IPS DF 4.7 (cell line): ENCODE measurements at regions not wholly inside any gene's neighbourhood (a gene's known extent, or its start where the extent isn't known, plus 50 kb on each side); places are given as distances from the start of the nearest gene placed in this dataset.
"Not testable (repeated sequence)": the region's sequence is repeated elsewhere in the genome, so short reads cannot be mapped to it uniquely, and the experiment has no call there.

Experiments used
- DNase-seq: peaks from one replicate; pipeline ENCODE4 v3.0.0-alpha.2; 2013; ENCODE audit warnings: low spot score; ENCODE audit errors: extremely low read depth

DNA sequence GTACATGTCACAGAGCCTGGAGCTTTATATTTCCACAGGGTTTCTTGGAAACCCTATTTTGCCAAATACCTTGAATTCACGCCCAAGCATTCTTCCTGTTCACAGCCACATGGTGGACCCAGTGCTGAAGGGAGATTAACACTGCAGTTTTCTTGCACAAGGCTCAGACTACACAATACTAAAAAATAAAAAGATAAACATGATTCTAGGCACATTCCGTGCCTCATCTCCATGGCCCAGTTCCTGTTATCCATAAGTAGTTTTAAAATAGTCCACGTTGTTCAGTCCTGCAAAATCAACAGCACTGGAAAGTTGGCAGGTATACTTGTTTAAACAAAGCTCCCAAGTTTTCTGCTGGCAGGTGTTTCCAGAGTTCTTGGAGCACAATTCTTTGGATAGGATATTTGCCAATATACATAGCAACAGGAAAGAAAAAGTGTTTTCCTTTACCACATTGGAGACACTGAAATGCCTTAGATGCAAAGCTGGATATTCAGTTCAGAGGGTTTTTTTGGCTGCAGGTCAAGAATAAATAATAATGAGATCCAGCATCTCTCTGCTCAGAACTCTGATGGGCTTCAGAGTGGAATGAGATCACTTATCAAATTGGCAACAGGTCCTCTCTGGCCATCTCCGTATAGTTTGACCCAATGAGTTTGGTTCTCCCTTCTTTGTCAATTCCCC lies 88.1 kb upstream of the TGFBR2 start:
- no peak for DNase-seq

DNA sequence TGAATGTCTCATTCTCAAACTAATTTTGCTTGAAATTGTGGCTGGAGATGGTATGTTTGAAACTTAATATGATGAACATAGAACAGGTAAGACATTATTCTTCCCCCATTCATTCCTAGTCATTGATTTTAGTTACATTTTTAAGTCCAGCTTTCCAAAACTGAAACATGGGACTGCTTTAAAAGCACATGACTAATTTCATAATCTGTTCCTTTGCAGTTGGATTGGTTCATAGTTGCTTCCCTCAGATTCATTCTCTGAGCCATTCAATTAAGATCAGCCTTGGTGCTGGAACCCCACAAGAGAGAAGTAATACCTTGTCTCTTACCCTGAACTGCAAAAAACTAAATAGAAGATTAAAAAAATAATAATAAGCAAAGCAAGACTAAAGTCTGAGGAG lies 87.5 kb upstream of the TGFBR2 start:
- no peak for DNase-seq

DNA sequence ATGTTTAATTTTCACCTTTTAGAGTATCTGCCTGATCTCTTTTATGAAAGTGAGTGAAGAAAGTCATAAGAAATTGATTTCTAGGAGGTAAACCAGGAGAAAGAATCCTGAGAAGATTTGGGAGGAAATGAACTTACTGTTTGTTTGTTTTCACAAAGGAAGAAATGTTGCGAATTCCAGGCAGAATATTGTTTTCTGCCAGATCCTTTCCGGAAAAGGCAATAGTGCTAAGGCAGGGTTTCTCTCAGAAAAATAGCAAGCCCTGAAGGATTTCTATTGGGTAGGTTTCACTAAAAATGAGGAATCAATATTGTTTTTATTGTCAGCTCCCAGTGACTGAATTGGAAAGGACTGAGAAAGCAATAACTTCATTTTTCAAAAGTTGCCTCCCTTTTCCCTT lies 85.7 kb upstream of the TGFBR2 start:
- DNase-seq = no peak

DNA sequence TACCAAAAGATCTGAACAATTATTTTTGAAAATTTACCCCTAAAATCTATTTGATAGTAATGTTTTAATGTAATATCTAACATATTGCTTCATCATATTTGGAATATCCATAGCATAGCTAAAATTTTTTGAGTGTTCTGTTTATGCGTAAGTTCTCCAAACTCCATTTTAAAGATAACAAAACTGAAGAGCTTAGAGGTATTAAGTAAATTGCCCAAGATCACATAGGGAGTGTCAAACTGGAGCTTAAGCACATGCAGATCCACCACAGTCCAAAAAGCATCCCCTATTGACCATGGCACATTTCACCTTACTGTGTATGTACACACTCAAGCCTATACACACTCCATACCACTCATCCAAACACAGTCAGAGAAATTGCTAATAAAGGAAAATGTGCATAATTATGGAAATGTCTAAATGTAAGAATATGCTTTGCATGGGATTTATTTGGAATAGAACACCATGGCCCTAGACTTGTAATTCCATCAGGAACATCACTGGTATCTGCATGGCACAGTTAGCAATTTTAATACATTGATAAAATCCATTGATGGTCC lies 85.2 kb upstream of the TGFBR2 start:
- DNase-seq = no peak

DNA sequence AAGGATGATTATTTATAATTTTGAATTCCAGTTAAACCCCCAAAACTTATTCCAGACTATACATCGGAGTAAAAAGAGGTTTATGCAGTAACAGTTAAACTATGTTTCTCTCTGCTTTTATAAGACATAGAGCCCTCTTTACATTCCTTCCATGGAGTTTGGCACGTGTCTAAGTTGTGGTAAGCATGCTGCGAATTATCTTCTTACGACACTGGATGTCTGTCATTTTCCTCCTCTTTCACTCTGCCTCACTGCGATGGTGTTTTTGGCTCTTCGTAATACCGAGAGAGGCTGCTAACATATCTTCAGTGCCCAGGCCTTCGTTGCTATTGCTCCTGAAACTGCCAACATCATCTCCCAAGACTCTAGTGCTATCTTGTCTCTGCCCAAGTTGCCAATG lies 83.9 kb upstream of the TGFBR2 start:
- no peak for DNase-seq

DNA sequence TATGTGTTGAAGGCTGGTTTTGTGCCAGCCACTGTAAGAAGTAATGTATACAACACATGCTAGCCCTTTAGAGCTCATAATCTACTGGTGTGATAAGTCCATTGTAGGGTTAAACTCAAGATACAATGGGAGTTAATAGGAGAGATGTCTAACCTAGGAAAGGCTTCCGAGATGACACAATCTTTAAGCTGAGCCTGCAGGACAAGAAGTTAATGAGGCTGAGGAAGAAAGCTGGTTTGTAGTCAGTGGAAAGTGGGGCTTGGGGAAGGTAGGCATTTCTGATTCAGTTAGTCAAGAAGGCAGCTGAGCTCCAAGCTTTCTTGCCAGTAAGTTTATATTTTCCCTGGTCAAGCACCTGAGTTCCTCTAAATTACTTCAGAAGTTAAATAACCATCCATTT lies 83.0 kb upstream of the TGFBR2 start:
- no peak for DNase-seq

DNA sequence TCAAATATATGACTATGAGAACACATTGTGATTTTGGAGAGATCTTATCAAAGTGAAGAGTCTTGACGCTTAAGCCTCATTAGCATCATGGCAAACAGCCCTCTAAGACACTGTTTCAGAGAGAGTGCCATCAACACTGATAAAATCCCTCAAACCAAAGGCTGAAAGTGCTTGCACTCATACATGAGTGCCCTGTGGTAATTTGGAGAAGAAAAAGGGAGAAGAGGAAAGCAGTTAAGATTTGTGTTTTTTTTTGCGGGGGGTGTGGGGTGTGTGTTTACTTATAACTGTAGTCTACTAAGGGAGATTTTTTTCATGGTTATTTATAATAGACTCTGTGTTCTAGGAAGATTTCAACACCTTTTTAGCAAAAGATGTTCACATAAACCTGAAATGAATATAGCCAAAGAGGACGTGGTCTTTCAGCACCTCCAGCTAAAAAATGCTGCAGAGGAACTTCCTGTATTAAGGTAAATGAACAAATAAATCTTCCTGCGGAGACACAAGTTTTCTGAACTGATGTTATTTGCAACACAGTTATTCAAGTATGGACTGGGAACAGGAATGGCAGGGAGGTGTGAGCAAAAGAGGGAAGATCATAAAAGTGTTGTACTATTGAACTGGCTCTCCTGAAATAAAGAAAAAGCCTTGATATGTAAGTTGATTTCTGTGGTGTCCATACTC lies 81.9 kb upstream of the TGFBR2 start:
- DNase-seq = no peak

DNA sequence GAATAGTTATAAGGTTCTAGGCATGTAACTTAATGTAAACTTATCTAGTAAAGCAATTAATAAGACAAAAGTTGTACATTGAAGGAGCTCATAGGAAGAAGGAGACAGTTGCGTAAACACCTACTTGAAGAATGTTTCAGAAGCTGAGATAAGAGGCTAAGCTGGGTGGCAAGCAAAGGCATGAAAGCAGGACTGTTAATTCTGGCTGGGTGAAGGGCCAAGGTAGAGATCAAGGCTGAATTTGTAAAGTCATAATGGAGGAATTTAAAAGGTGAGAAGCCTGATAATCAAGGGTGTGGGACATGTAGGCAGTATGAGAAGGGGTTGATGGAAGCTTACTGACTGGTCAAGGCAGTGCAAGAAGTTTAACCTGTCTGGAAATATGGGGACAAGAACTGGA lies 80.4 kb upstream of the TGFBR2 start:
- DNase-seq = no peak

DNA sequence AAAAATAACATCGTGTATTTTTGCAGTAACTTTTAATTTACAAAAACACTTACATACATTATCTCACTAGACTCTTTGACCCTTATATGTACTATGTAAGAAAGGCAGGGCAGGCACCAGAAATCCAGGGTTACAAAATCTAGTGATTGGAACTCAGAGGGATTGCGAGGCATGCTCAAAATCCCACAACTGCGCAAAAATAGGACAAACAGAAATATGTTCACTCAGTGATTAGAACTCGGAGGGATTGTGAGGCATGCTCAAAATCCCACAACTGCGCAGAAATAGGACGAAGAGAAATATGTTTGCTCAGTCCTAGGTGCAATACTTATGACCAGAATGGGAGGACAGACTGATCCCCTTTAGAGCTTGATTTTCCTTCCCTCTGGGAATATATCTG lies 79.2 kb upstream of the TGFBR2 start:
- DNase-seq = no peak

DNA sequence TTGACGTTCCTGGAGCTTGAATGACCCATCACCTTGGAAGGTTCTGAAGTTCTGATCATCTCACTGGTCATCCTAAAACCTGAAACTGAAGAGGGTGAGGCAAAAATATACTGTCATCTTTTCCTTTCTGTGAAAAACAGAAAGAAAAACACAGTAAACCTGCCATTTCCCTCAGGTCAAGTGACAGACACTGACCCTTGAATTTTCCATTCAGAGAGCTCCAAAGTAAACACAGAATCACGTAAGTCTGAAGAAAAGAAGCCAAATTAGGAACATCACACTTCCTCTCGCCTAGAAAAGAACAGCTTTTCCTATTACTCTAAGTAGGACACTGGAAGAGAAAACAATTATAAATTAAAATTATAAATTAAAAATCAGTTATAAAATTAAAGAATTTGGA lies 78.7 kb upstream of the TGFBR2 start:
- no peak for DNase-seq

DNA sequence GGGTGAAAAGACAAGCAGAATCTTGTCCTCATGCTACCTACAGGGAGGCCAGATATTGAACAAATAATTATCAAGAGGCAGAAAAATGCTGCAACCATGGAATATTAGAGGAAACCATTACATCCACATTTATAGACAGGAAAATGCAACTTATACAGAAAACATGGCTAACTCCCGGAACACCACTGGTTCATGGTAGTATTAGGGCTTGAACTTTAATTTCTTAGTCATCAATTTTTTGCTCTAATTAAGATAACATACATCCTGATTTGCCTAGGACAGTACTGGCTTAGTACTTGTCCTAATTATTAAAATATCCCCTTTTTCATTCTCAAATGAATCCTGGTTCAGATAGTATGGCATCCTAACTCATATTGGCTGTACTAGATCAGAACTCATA lies 76.3 kb upstream of the TGFBR2 start:
- DNase-seq = no peak

DNA sequence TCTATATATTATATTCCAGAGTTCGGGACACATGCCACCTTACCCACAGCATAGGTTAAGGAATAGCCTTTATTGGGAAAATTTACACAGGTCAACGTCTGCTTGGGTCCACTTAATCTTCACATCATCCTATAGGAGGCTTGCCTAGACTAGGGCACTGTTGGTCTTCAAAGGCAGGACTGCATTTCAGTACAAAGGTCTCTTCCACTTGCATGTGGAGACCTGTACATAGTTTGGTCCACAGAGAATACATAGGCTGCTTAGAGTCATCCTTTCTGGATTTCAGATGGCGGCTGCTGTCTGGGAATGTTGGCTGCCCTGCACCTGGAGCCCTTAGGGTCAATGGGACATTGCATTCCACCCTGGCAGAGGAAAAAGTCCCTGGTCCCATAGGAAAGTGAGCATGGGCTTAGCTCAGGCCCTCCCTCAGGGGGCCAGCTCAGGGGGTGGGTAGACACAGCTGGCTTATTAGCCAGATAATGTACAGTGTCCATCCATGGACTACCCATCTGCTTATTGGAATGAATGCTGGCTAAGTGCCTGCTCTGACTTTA lies 75.3 kb upstream of the TGFBR2 start:
- no peak for DNase-seq

DNA sequence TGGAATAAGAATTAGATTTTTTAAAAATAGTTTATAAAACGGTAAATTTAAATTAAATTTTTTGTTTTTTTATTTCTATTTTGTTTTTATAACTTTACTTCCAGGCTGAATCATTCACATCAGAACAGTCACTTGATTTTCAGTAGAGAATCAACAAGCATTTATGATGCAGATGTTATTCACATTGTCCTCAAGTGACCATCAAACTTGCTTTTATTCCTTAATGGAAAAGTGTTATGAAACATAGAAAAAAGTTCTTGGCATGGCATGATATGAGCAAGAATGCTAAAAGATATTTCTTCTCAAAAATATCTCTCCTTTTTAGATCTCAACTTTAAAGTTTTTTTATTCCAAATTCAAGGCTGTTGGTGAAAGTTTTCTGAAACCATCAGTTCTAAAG lies 70.9 kb upstream of the TGFBR2 start:
- no peak for DNase-seq

DNA sequence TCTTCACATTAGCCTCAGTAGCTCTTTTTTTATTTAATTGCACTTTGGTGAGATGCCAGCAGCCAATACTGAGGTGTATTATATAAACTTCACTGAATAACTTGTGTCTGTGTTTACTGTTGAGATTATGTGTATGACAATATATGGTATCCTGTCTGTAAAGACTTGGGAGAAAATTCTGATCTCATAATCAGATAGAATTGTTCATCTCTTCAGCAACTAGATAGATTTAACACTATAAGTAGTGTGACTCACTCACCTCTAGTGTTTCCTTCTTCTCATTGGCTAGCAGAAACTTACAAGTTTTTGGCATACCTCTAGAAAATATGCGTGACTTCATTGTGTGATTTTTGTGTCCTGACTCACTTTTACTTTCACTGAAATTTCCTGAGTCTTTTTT lies 67.6 kb upstream of the TGFBR2 start:
- no peak for DNase-seq

DNA sequence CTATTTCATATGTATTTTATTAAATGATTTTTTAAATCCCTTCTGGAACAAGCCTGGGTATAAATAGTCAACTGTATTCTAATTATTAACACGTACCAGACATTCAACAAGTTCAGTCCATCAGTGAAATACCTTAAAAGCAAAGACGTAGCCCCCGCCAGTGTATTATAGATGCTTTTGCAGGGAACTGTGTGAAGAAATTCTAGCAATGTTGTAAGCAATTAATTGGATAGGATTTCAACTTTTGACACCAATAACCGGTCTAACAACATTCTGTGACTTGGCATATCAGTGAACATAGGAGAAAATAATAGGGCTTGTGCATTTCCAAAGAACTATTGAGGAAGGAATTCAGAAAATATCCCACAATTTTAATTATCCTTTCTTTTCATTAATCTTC lies 67.2 kb upstream of the TGFBR2 start:
- DNase-seq = no peak

DNA sequence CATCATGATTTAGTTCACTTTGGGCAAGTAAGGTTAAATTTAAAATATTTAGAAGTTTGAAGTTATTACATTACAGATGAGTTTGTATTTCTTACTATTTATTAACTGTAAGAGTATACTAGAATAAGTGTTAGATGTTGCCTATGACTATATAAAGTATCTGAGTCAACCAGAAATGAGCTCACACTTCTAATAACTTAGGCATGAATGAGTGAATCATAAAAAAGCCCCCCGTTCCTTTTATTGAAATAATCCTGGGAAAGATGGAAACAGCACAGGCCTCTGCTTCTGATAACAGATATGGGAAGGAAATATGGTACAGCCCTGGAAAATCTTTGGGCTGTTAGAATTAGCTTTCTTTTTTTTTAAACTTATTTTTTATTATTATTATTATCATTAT lies 66.6 kb upstream of the TGFBR2 start:
- DNase-seq = no peak

DNA sequence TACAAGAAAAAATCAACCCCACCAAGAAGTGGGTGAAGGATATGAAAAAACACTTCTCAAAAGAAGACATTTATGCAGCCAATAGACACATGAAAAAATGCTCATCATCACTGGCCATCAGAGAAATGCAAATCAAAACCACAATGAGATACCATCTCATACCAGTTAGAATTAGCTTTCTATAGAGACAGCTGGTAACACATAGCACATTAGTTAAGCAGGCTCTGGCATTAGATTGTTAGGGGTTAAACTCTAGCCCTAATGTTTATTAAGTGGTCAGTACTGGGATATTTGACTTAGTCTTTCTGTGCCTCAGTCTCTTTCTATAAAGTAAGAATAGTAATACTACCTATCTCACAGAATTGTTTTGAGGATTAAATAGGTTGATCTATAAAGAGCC lies 65.2 kb upstream of the TGFBR2 start:
- not testable (repeated sequence) for DNase-seq

DNA sequence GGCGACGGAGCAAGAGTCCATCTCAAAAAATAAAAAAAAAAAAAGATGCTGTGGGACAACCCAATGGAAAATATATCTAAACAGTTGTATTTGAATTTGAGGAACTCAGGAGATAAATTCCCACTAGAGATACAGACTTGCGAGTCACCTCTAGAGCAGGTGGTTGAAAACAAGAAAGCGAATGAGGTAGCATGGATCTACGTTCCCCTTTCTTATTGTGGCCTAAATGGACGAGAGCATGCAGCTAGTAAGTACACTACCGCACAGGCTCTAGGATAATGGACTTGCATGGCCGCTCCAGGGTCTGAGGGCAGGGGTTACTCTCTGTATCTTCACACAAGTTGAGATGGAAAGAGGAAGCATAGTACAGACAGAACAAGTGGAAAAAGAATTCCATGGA lies 63.5 kb upstream of the TGFBR2 start:
- DNase-seq = no peak

DNA sequence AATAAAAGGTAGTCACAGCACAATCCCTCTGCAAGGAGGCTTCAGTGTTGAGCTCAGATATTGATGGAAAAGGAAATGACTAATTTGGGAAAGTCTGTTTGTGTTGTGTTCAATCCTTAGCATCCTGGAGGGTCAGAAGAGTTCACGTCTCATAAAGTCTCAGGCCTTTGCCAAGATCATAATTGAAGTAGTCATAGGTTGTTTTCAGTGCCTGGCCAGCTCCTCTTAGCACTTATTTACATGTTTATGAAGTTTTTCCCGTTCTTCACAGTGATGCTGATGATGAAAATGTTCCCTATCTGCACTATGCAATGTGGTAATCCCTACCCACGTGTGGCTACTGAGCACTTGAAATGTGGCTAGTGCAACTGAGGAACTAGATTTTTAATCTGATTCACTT lies 61.6 kb upstream of the TGFBR2 start:
- DNase-seq = no peak

DNA sequence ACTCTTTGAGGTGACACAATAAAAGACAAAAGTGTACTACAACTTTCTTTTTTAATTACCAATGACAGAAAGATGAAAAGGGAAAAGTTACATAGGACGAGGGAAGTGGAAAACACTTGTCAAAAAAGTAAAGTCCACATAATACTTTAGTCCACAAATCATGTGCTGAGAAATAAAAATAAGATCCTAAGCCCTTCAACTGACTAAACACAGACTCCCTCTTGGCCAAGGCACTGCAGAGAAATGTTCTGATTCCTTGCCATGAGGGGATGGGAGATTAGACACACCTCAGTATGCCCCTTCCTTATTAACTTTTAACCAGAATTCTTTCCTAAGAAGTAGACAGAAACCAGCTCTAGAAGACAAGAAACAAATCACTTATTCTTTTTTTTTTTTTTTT lies 59.5 kb upstream of the TGFBR2 start:
- DNase-seq = no peak

DNA sequence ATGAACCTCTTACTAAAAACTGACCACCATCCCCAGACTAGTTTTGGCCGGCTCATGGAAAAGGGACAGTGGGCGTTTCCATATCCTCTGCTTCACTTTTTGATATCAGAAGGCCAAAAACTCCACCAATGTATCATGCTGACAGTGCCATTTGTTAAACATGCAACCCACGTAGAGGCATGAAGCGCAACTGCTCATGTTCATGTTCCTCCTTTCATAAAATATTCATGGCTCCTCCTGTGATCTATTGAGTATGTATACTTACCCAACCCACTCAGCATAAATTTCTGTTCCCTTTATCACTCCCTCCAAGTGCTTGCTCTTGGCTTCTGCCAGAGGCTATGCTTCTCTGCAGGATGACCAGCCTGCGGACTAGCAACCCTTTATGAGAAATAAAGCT lies 58.7 kb upstream of the TGFBR2 start:
- no peak for DNase-seq

DNA sequence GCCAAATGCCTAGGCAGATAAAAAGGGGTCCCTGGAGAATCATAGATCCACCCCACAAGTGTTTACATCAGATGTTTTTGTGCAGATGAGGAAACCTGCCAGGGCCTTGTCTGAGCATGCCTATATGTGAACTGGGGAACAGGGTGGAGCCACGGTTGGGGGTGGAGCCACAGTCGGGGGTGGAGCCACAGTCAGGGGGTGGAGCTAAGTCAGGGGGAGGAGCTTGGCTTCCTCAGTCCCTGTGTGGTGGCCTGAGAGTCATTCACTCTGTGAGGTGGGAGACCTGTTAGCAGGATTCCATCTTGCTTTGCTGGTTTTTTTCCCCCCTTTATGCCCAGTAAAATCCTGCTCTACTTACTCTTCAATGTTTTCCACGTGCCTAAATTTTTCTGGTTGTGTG lies 57.8 kb upstream of the TGFBR2 start:
- DNase-seq = no peak

DNA sequence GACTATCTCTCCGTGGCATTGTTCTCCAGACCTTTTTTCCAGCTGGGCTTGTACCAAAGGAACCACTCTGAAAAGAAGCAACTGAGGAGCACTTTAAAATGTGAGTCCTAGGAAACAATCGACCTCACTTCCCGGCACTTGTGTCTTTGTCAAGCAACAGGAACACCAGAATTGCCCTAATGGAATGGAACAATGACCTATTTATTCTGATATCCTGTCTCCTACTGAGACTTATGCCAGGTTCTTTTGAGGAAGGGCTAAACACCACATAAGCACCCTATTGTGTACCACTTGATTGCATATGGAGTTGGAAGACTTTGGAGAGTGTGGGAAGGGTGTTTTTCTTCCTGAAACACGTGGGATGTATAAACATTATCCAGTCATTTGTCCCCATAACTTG lies 56.8 kb upstream of the TGFBR2 start:
- DNase-seq = peak; percentile 99
